ENCODE measurements at regions not wholly inside any gene's neighbourhood (a gene's known extent, or its start where the extent isn't known, plus 50 kb on each side); places are given as distances from the start of the nearest gene placed in this dataset.

- Histone ChIP-seq H3K4me1 (ENCODE audit: insufficient read depth, low read length) (no peaks in the 10 kb centered on the region), H3K9me3 (ENCODE audit: insufficient read depth, low read length, severe bottlenecking) (no peaks in the 10 kb centered on the region), H3K27me3 (ENCODE audit: insufficient read depth, low read length, poor library complexity) (no peaks in the 10 kb centered on the region), H3K9ac (ENCODE audit: low read depth, low read length) (no peak overlapping the region), H3K79me2 (ENCODE audit: insufficient read depth, low read length) (no peaks in the 10 kb centered on the region), H3K4me3 (ENCODE audit: low read depth in 1 of 2, low read length in 2 of 2) (no peak overlapping the region), H3K27ac (ENCODE audit: low read length) (no peak overlapping the region), H2AFZ (ENCODE audit: low read depth, low read length) (no peak overlapping the region), H3K4me2 (ENCODE audit: insufficient read depth, low read length) (no peak overlapping the region), H4K20me1 (ENCODE audit: insufficient read depth, low read length) (no peaks in the 10 kb centered on the region), H3K36me3 (ENCODE audit: insufficient read depth, low read length) (no peaks in the 10 kb centered on the region)
- no peak for DNase-seq
- no peak for ATAC-seq (ENCODE audit: insufficient read depth, low read depth)
- no peak for TF ChIP-seq EZH2 (IDR thresholded peaks at IDR 0.05; ENCODE audit: borderline replicate concordance, low read depth, low read length, severe bottlenecking)
- no peak for TF ChIP-seq CTCF (IDR thresholded peaks at IDR 0.05; ENCODE audit: borderline replicate concordance, extremely low read depth, low read length, poor library complexity, severe bottlenecking)
These were observed 145.9 kb upstream of the NAV2 start for GRCh38 chr11:19566583-19567379.

GRCh38 chr11:19565639-19566038, 147.0 kb upstream of the NAV2 start:
- TF ChIP-seq CTCF (IDR thresholded peaks at IDR 0.05; ENCODE audit: borderline replicate concordance, extremely low read depth, low read length, poor library complexity, severe bottlenecking) (no peak), EZH2 (IDR thresholded peaks at IDR 0.05; ENCODE audit: borderline replicate concordance, low read depth, low read length, severe bottlenecking) (no peak)
- Histone ChIP-seq H3K9ac (ENCODE audit: low read depth, low read length) (no peak overlapping the region), H3K36me3 (ENCODE audit: insufficient read depth, low read length) (no peaks in the 10 kb centered on the region), H3K27ac (ENCODE audit: low read length) (no peak overlapping the region), H2AFZ (ENCODE audit: low read depth, low read length) (no peak overlapping the region), H3K4me1 (ENCODE audit: insufficient read depth, low read length) (no peaks in the 10 kb centered on the region), H4K20me1 (ENCODE audit: insufficient read depth, low read length) (no peaks in the 10 kb centered on the region), H3K4me3 (ENCODE audit: low read depth in 1 of 2, low read length in 2 of 2) (no peak overlapping the region), H3K27me3 (ENCODE audit: insufficient read depth, low read length, poor library complexity) (peaks cover 5% of the 10 kb centered on the region), H3K79me2 (ENCODE audit: insufficient read depth, low read length) (no peaks in the 10 kb centered on the region), H3K9me3 (ENCODE audit: insufficient read depth, low read length, severe bottlenecking) (no peaks in the 10 kb centered on the region), H3K4me2 (ENCODE audit: insufficient read depth, low read length) (no peak overlapping the region)
- DNase-seq (no peak), ATAC-seq (ENCODE audit: insufficient read depth, low read depth) (no peak)

GRCh38 chr11:19562156-19562555, 150.5 kb upstream of the NAV2 start:
- DNase-seq (no peak), ATAC-seq (ENCODE audit: insufficient read depth, low read depth) (no peak)
- Histone ChIP-seq H3K27ac (ENCODE audit: low read length) (no peak overlapping the region), H3K27me3 (ENCODE audit: insufficient read depth, low read length, poor library complexity) (peaks cover 8% of the 10 kb centered on the region), H3K9ac (ENCODE audit: low read depth, low read length) (no peak overlapping the region), H2AFZ (ENCODE audit: low read depth, low read length) (no peak overlapping the region), H3K36me3 (ENCODE audit: insufficient read depth, low read length) (no peaks in the 10 kb centered on the region), H3K4me1 (ENCODE audit: insufficient read depth, low read length) (no peaks in the 10 kb centered on the region), H3K9me3 (ENCODE audit: insufficient read depth, low read length, severe bottlenecking) (no peaks in the 10 kb centered on the region), H3K79me2 (ENCODE audit: insufficient read depth, low read length) (no peaks in the 10 kb centered on the region), H4K20me1 (ENCODE audit: insufficient read depth, low read length) (no peaks in the 10 kb centered on the region), H3K4me2 (ENCODE audit: insufficient read depth, low read length) (no peak overlapping the region), H3K4me3 (ENCODE audit: low read depth in 1 of 2, low read length in 2 of 2) (no peak overlapping the region)
- TF ChIP-seq EZH2 (IDR thresholded peaks at IDR 0.05; ENCODE audit: borderline replicate concordance, low read depth, low read length, severe bottlenecking), result no peak
- no peak for TF ChIP-seq CTCF (IDR thresholded peaks at IDR 0.05; ENCODE audit: borderline replicate concordance, extremely low read depth, low read length, poor library complexity, severe bottlenecking)
